OCI-LY1 (cell line): ENCODE measurements at regions not wholly inside any gene's neighbourhood (a gene's known extent, or its start where the extent isn't known, plus 50 kb on each side); places are given as distances from the start of the nearest gene placed in this dataset.

ENCODE experiments used
- H2AFZ ChIP-seq: fragments of 200-600 bp; sonication (generic), shearing (Covaris generic); 2 replicates; pipeline ENCODE4 v1.6.0; 2014; ENCODE audit warnings: antibody characterized with exemption, mild to moderate bottlenecking, low read length
- H3F3A ChIP-seq: fragments of 200-600 bp; sonication (generic), shearing (Covaris generic); 2 replicates; pipeline ENCODE4 v1.6.0; 2014; ENCODE audit warnings: mild to moderate bottlenecking, antibody characterized with exemption, low read length, moderate library complexity; ENCODE audit not compliant: insufficient read depth
- H3K27ac ChIP-seq: fragments of 200-600 bp; sonication (generic); 2 replicates; pipeline ENCODE4 v1.5.1; 2014; ENCODE audit warnings: low read length, mixed run types, mild to moderate bottlenecking, low read depth; ENCODE audit not compliant: poor library complexity, severe bottlenecking
- H3K27me3 ChIP-seq: fragments of 200-600 bp; sonication (generic); 2 replicates; pipeline ENCODE4 v1.6.0; 2014; ENCODE audit warnings: antibody characterized with exemption, mild to moderate bottlenecking, low read length, moderate library complexity; ENCODE audit not compliant: insufficient read depth
- H3K36me3 ChIP-seq: fragments of 200-600 bp; sonication (generic); 2 replicates; pipeline ENCODE4 v1.6.1; 2014; ENCODE audit warnings: mild to moderate bottlenecking, antibody characterized with exemption, low read length, moderate library complexity, mixed read lengths; ENCODE audit not compliant: insufficient read depth
- H3K4me1 ChIP-seq: fragments of 200-600 bp; sonication (generic); 2 replicates; pipeline ENCODE4 v1.5.1; 2014; ENCODE audit warnings: mild to moderate bottlenecking, low read length, moderate library complexity; ENCODE audit not compliant: insufficient read depth, severe bottlenecking
- H3K4me2 ChIP-seq: fragments of 200-600 bp; sonication (generic), shearing (Covaris generic); 2 replicates; pipeline ENCODE4 v1.6.1; 2014; ENCODE audit warnings: low read length
- H3K4me3 ChIP-seq: fragments of 200-600 bp; sonication (generic); 2 replicates; pipeline ENCODE4 v1.5.1; 2014; ENCODE audit warnings: low read length, low read depth, mild to moderate bottlenecking, mixed read lengths; ENCODE audit not compliant: poor library complexity, severe bottlenecking
- H3K79me2 ChIP-seq: fragments of 200-600 bp; shearing (Covaris generic); 2 replicates; pipeline ENCODE4 v1.6.1; 2016; ENCODE audit warnings: mixed run types, low read length, mixed read lengths; ENCODE audit not compliant: insufficient read depth
- H3K9ac ChIP-seq: fragments of 200-600 bp; sonication (generic), shearing (Covaris generic); 2 replicates; pipeline ENCODE4 v1.6.1; 2014; ENCODE audit warnings: mild to moderate bottlenecking, low read length, mixed read lengths
- H3K9me2 ChIP-seq: fragments of 200-600 bp; sonication (generic), shearing (Covaris generic); 2 replicates; pipeline ENCODE4 v1.6.1; 2014; ENCODE audit warnings: low read depth, mild to moderate bottlenecking, low read length, mixed read lengths
- H3K9me3 ChIP-seq: fragments of 200-600 bp; shearing (Covaris generic); 2 replicates; pipeline ENCODE4 v1.6.1; 2014; ENCODE audit warnings: low read length, mixed read lengths
- H4K20me1 ChIP-seq: fragments of 200-600 bp; sonication (generic), shearing (Covaris generic); 2 replicates; pipeline ENCODE4 v1.6.0; 2016; ENCODE audit warnings: mild to moderate bottlenecking, low read length; ENCODE audit not compliant: insufficient read depth
- CTCF ChIP-seq: fragments of 200-600 bp; sonication (generic), shearing (Covaris generic); IDR thresholded peaks from 2 replicates; pipeline ENCODE4 v1.5.1; 2017; ENCODE audit warnings: mild to moderate bottlenecking, antibody characterized with exemption, low read length, moderate library complexity, mixed read lengths
- EZH2 ChIP-seq: fragments of 200-600 bp; sonication (generic), shearing (Covaris generic); IDR thresholded peaks from 2 replicates; pipeline ENCODE4 v1.8.0; 2017; ENCODE audit warnings: borderline replicate concordance, mixed run types, mild to moderate bottlenecking, antibody characterized with exemption, low read length, moderate library complexity, mixed read lengths

DNA sequence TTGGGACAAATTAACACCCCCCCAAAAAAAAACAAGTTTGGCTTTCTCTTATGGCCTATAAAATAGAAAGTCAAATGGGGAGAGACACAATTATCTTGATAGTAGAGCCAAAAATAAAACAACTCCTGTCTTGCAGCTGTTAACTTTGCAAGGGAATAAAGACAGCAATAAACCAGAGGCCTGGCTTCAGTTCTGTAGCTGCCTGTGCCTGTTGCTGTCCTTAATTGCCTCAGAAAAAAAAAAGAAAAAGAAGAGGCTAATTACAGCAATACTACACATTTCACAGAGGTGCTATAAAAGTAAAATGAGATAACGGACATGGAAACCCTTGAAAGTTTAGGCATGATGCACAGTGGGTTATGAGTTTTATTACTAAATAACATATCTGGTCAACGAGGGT is 170.7 kb upstream of the IRX1 start:
- TF ChIP-seq EZH2 = no peak
- TF ChIP-seq CTCF = no peak
- H4K20me1 ChIP-seq = no peaks in the 10 kb centered on the region
- H3K79me2 ChIP-seq = no peaks in the 10 kb centered on the region
- H3F3A ChIP-seq = no peaks in the 10 kb centered on the region
- no peaks in the 10 kb centered on the region for H3K9me3 ChIP-seq
- H2AFZ ChIP-seq = no peak overlapping the region
- no peak overlapping the region for H3K9ac ChIP-seq
- no peaks in the 10 kb centered on the region for H3K4me1 ChIP-seq
- no peaks in the 10 kb centered on the region for H3K9me2 ChIP-seq
- no peak overlapping the region for H3K27ac ChIP-seq
- H3K4me2 ChIP-seq = no peak overlapping the region
- H3K36me3 ChIP-seq = no peaks in the 10 kb centered on the region
- no peak overlapping the region for H3K4me3 ChIP-seq
- no peaks in the 10 kb centered on the region for H3K27me3 ChIP-seq

- no peak overlapping the region for H3K27ac ChIP-seq
- H3K4me1 ChIP-seq = no peaks in the 10 kb centered on the region
- H3K9ac ChIP-seq = no peak overlapping the region
- no peaks in the 10 kb centered on the region for H4K20me1 ChIP-seq
- H2AFZ ChIP-seq = no peak overlapping the region
- H3K4me3 ChIP-seq = no peak overlapping the region
- H3K27me3 ChIP-seq = no peaks in the 10 kb centered on the region
- H3K79me2 ChIP-seq = no peaks in the 10 kb centered on the region
- H3K4me2 ChIP-seq = no peak overlapping the region
- H3F3A ChIP-seq = no peaks in the 10 kb centered on the region
- TF ChIP-seq CTCF = no peak
- no peak for TF ChIP-seq EZH2
- no peaks in the 10 kb centered on the region for H3K36me3 ChIP-seq
- no peaks in the 10 kb centered on the region for H3K9me2 ChIP-seq
- no peaks in the 10 kb centered on the region for H3K9me3 ChIP-seq
These were observed 178.2 kb upstream of the IRX1 start for GRCh38 chr5:3417376-3417943.

- no peaks in the 10 kb centered on the region for H3K9me2 ChIP-seq
- H3K4me3 ChIP-seq = no peak overlapping the region
- H3K4me2 ChIP-seq = no peak overlapping the region
- H2AFZ ChIP-seq = no peak overlapping the region
- no peaks in the 10 kb centered on the region for H3F3A ChIP-seq
- H3K9me3 ChIP-seq = no peaks in the 10 kb centered on the region
- H3K4me1 ChIP-seq = no peaks in the 10 kb centered on the region
- H3K9ac ChIP-seq = no peak overlapping the region
- TF ChIP-seq CTCF = no peak
- no peak for TF ChIP-seq EZH2
- H3K27ac ChIP-seq = no peak overlapping the region
- no peaks in the 10 kb centered on the region for H3K79me2 ChIP-seq
- H4K20me1 ChIP-seq = no peaks in the 10 kb centered on the region
- no peaks in the 10 kb centered on the region for H3K36me3 ChIP-seq
- H3K27me3 ChIP-seq = no peaks in the 10 kb centered on the region
These were observed 181.3 kb upstream of the IRX1 start for GRCh38 chr5:3414371-3414770.
